GM10248 (cell line): ENCODE measurements at regions not wholly inside any gene's neighbourhood (a gene's known extent, or its start where the extent isn't known, plus 50 kb on each side); places are given as distances from the start of the nearest gene placed in this dataset.

ENCODE experiments used
- CTCF ChIA-PET: fragments of 300-600 bp; sonication (Branson Sonifier 250); formaldehyde crosslinking; extraction: SDS; loops from one replicate; lab custom pipeline; 2021; ENCODE audit warnings: antibody characterized with exemption; lab: Yijun Ruan, JAX
- POLR2A ChIA-PET: fragments of 350-650 bp; sonication (Branson Sonifier 250); formaldehyde crosslinking; extraction: SDS; loops from one replicate; lab custom pipeline; 2020; ENCODE audit warnings: antibody characterized with exemption; lab: Yijun Ruan, JAX
- DNase-seq: peaks from one replicate; pipeline ENCODE4 v3.0.0; 2012; ENCODE audit errors: extremely low spot score
- TF ChIP-seq, protein P1 (sequence below): IDR thresholded peaks from 2 replicates; pipeline ENCODE4 v1.5.1; 2012; ENCODE audit warnings: mild to moderate bottlenecking, low read depth; ENCODE audit errors: extremely low read depth, missing control alignments, control extremely low read depth

GRCh38 chr17:34823023-34823422, 138.2 kb downstream of the CCT6B start:
- DNase-seq, result no peak
- POLR2A ChIA-PET, result no interaction called here
- CTCF ChIA-PET, result no interaction called here
- TF ChIP-seq, protein P1, sequence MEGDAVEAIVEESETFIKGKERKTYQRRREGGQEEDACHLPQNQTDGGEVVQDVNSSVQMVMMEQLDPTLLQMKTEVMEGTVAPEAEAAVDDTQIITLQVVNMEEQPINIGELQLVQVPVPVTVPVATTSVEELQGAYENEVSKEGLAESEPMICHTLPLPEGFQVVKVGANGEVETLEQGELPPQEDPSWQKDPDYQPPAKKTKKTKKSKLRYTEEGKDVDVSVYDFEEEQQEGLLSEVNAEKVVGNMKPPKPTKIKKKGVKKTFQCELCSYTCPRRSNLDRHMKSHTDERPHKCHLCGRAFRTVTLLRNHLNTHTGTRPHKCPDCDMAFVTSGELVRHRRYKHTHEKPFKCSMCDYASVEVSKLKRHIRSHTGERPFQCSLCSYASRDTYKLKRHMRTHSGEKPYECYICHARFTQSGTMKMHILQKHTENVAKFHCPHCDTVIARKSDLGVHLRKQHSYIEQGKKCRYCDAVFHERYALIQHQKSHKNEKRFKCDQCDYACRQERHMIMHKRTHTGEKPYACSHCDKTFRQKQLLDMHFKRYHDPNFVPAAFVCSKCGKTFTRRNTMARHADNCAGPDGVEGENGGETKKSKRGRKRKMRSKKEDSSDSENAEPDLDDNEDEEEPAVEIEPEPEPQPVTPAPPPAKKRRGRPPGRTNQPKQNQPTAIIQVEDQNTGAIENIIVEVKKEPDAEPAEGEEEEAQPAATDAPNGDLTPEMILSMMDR, result no peak

GRCh38 chr17:34822007-34822739, 139.1 kb downstream of the CCT6B start:
- TF ChIP-seq, protein P1, result no peak
- CTCF ChIA-PET, result no interaction called here
- POLR2A ChIA-PET, result no interaction called here
- DNase-seq, result no peak

DNA sequence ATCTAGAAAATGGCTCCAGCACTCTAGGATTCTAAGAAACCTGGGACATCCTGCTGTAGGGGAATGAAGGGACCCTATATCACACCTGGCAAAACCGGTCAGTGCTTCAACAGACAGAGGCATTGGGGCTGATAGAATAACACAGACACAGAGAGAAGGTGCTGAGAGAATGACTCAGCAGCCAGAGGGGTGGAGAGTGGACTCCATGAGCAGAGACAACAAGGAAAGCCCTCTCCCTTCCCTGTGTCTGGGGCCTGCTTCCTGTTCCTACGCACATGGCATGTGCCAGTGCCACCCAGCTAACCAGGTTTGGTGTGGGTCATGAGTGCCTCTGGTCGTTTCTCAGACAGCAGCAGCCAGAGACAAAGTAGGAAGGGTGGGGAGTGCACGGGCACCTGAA, 140.3 kb downstream of the CCT6B start:
- CTCF ChIA-PET, result no interaction called here
- POLR2A ChIA-PET, result no interaction called here
- TF ChIP-seq, protein P1, result no peak
- DNase-seq, result no peak

- CTCF ChIA-PET, result no interaction called here
- POLR2A ChIA-PET, result no interaction called here
- TF ChIP-seq, protein P1, result no peak
- no peak for DNase-seq
Observed at GRCh38 chr17:34820248-34820801, 140.9 kb downstream of the CCT6B start.

DNA sequence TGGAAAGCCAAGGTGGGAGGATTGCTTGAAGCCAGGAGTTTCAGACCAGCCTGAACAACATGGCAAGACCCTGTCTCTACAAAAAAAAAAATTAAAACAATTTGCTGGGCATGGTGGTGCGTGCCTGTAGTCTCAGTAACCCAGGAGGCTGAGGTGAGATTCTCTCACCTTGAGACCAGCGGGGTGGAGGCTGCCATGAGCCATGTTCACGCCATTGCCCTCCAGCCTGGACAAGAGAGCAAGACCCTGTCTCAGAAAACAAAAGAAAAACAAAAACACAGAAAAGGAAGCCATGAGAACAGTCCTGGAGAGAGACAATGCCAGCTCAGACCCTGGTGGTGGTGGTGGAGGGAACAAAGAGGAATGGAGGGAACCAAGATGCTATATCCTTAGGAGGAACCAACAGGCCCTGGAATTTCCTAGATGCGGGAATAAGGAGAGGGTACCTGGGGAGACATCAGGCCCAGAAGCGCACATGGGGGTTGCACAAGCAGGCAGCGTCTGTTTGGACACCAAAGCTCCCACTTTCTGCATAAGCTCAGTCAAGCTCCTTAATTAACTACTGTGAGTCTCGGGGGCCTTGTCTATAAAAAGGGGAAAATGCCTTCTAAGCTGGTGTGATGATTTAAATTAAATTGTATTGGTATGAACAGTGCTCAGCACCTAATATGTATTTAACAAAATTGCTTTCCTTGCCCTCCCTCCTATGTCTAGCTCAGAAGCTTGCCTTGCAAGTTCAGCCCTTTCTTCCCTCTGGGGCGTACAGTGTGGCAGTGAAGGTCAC, 143.8 kb downstream of the CCT6B start:
- ChIA-PET CTCF (no interaction called here), POLR2A (no interaction called here)
- TF ChIP-seq, protein P1, result no peak
- DNase-seq, result no peak

- ChIA-PET POLR2A (no interaction called here), CTCF (no interaction called here)
Observed at GRCh38 chr17:34816848-34817247, 144.4 kb downstream of the CCT6B start.

More at GRCh38 chr17:34816848-34817247, 144.4 kb downstream of the CCT6B start:
- TF ChIP-seq, protein P1, result no peak
- no peak for DNase-seq
